ENCODE measurements at regions not wholly inside any gene's neighbourhood (a gene's known extent, or its start where the extent isn't known, plus 50 kb on each side); places are given as distances from the start of the nearest gene placed in this dataset.

- no peak for DNase-seq
Measured at GRCh38 chr7:13518738-13519137, 470.7 kb downstream of the ETV1 start.

GRCh38 chr7:13524076-13524475 lies 465.4 kb downstream of the ETV1 start:
- DNase-seq = no peak

DNA sequence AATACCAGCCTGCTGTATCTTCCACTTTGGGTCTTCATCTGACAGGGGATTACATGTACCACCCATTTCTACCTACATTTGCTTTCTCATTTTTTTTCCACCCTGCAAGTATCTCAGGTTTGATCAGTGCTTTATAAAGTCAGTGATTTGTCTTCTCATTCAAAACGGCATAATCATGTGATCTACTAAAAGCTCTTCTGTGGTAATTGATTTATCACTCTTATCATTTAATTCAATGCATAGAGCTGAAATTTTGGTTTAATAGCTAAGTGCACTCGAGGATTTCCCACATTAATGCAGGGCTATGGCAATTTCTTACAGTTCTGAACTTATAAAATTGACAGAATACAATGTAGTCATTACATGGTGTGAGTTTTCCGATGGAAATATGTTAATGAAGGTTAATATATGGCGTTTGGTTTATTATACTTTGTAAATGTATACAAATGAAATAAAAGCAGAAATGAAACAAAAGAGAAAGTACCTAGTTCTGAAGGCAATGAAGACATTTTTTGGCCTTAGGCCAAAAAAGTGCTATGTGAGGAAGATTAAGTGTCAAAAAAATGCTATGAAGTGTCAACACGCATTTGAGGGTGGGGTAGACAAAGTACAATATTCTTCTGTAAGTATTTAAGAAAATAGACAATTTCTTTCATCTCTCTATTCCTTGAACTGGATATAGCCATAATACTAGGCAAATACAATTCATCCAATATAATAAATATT lies 457.3 kb downstream of the ETV1 start:
- DNase-seq = no peak

- no peak for DNase-seq
Measured at GRCh38 chr7:13538669-13539068, 450.8 kb downstream of the ETV1 start.

GRCh38 chr7:13540429-13540828 lies 449.0 kb downstream of the ETV1 start:
- no peak for DNase-seq

DNA sequence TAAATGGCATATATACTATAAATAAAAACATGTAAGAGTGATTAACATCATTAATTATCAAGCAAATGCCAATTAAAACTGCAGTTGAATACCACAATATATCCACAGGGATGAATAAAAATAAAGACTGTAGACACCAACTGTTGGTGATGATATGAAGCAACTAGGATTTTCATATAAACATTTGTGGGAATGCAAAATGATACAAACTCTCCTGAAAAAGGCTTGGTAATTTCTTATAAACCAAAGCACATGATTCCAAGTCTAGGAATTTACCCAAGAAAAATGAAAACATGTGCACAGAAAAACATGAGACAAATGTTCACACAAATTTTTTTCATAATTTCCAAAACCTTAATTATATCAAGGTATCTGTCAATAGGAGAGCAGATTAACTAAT lies 448.1 kb downstream of the ETV1 start:
- no peak for DNase-seq

DNA sequence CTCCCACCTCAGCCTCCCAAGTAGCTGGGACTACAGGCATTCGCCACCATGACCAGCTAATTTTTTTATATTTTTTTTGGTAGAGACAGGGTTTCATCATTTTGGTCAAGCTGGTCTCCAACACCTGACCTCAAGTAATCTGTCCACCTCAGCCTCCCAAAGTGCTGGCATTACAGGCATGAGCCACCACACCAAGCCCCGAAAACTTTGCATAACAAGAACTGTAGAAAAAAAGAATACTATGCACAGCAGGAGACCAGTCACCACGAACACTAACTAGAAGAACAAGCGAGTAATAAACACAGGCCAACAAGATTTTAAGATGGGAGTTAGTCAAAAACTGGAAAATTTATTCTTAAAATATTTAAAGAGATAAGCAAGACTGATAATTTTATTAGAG lies 447.0 kb downstream of the ETV1 start:
- no peak for DNase-seq

GRCh38 chr7:13551503-13551902 lies 438.0 kb downstream of the ETV1 start:
- DNase-seq = no peak

DNA sequence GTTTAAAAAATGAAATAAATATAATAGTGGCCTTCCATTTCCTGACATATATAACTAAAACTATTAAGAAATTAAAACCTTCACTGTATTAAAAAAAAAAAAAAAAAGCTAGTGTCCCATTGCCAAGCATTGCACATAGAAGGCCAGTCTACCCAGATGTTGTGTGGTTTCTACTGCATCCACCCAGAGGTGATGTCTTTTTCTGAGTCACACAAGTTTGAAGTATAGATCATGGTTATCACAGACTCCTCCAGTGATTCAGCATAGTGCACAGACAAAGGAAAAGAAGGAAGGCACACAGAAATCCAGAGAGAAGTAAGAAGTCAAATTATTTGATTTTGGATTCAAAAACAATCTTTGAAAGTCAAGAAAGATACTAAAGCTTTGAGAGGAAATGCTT lies 429.0 kb downstream of the ETV1 start:
- no peak for DNase-seq

GRCh38 chr7:13563257-13563656 lies 426.2 kb downstream of the ETV1 start:
- DNase-seq = no peak

GRCh38 chr7:13563680-13564079 lies 425.8 kb downstream of the ETV1 start:
- DNase-seq = no peak

DNA sequence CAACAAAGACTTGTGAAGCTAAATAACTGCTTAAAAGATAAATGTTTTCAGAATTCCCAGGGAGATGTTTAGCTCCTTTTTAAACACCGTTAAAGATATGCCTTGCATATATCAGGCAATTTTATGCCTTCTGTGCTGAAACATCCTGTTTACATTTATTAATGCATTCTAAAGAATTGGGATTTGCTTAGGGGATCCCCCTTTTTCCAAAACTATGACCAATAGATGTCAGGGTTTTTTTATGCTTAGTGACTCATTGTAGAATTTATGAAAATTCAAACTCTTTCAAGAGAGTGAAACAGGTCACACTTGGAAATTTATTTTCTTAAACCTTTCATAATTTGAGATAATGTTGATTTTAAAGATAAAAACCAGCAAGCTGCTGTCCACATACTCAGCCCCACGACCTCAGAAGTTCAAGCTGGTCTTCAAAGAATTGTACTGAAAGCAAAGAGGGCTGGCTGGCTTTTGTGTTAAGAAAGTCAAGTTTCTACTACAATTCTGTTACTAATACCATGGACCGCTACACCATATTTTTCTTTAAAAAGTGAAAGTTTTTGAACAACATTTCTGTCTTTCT lies 411.8 kb downstream of the ETV1 start:
- no peak for DNase-seq

DNA sequence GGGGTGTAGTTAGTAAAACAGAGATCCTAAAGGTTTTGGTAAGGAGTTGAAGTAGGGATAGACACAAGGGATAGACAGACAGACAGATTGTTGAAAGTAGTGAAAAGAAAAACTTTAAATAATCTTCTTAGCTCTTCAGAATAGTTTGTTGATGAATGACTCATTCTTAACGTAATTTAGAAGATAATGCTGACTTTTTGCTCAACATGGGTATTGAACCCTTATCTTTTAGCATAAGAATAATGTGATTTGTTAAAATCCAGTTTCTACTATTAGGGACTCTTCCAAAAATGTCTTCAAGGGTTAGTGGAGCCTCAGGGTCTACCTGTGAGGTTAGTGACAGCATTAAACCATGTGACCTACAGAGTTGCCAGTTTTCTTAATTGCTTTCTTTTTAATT lies 411.2 kb downstream of the ETV1 start:
- DNase-seq = no peak

DNA sequence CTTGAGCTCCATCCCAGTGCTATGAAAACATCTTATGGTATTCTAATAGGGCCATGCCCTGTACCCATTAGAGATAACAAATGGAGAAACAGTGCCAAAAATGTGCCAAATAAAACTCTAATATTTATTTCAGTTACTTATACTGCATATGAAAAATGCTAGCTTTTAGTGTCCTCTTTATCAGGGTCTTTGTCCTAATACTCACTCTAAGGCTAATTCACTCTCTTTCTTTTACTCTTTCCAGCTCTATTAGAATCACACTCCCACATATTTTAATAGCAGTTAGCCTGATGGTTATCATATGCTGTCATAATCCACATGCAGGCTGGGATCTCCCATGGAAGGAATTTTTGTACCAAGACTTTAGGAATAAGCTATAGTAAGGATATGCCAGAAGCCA lies 408.4 kb downstream of the ETV1 start:
- DNase-seq = no peak

- no peak for DNase-seq
Measured at GRCh38 chr7:13593854-13594253, 395.6 kb downstream of the ETV1 start.

- no peak for DNase-seq
Measured at GRCh38 chr7:13602036-13602435, 387.4 kb downstream of the ETV1 start.

- DNase-seq = no peak
Measured at GRCh38 chr7:13603016-13603415, 386.4 kb downstream of the ETV1 start.

DNA sequence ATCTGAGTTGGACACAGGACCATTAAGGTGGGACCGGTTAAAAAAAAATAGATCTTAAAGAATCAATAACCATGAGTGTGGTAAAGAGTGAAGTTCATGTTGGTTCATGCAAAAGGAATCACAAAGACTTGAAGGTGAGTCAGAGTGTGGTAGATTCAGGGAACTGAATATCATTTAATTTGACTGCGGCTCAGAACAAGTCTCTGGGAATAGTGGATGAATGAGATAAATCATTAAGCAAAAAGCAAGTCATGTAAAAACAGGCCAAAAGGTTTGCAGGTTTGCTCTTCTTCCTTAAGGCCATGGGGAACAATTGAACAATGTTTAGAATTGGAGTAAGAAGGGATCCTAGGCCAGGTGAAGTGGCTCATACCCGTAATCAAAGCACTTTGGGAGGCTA lies 385.8 kb downstream of the ETV1 start:
- no peak for DNase-seq

GRCh38 chr7:13604178-13604577 lies 385.3 kb downstream of the ETV1 start:
- no peak for DNase-seq

- DNase-seq = no peak
Measured at GRCh38 chr7:13610372-13610771, 379.1 kb downstream of the ETV1 start.

- no peak for DNase-seq
Measured at GRCh38 chr7:13615679-13616078, 373.8 kb downstream of the ETV1 start.

DNA sequence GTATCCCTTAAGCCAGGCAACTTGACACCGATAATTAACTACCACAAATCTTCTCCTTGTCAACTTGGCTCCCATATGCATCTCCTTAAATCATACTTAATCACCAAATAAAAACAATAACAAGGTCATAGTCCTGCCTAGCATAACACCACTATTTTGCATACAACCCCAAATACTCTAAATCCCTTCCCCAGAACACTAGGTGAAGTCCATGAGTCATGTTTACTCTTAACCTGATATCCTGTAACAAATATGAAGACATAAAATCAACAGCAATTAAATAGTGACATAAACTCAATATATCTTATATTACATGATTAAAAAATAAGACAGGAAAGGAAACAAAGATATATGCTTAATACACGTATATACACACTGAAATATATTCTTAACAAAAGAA lies 362.0 kb downstream of the ETV1 start:
- DNase-seq = no peak

DNA sequence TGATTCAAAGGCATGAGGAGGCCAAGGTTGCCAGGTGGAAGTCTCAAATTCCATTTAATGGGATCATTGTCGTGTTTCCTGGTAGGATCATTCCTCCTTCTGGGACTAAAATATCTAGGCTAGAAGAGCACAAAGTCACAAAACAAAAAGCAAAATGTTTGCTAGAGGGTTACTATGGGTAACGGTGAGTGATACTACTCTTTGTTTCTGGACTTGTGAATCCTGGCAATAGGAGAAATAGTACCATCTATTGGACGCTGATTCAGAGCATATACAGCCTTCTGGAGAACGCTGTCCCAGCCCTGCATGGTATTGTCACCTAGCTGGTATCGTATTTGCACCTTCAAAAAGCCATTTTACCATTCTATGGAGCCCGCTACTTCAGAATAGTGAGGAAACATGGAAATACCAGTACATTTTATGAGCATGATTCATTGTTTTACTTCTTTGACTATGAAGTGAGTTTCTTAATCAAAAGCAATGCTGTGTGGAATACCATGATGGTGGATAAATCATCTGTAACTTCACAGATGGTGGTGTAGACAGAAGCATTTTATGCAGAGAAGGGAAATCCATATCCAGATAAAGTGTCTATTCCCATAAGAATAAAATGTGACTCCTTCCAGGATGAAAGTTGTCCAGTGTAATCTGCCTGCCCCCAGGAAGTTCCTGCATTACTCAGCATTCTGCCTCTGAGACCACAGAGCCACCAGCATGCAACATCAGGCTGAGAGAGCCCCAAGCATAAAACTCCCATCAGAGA lies 361.0 kb downstream of the ETV1 start:
- no peak for DNase-seq

All from T-helper 1 cell (primary cell).